GM06990 (cell line): ENCODE measurements at regions not wholly inside any gene's neighbourhood (a gene's known extent, or its start where the extent isn't known, plus 50 kb on each side); places are given as distances from the start of the nearest gene placed in this dataset.
"Not testable (repeated sequence)": the region's sequence is repeated elsewhere in the genome, so short reads cannot be mapped to it uniquely, and the experiment has no call there.

Source experiments
- DNase-seq: peaks from one replicate; pipeline ENCODE4 v3.0.0-alpha.2; 2011; ENCODE audit not compliant: insufficient read length; ENCODE audit errors: extremely low read depth
- H3K27me3 ChIP-seq: replicated peaks from 2 replicates; pipeline ENCODE4 v1.6.0; 2011; ENCODE audit warnings: low read length; ENCODE audit not compliant: control insufficient read depth, insufficient read depth
- H3K36me3 ChIP-seq: 2 replicates; pipeline ENCODE4 v1.5.1; 2011; ENCODE audit warnings: low read length; ENCODE audit not compliant: control insufficient read depth, insufficient read depth
- H3K4me3 ChIP-seq: replicated peaks from 2 replicates; pipeline ENCODE4 v1.5.1; 2011; ENCODE audit warnings: low read depth, mild to moderate bottlenecking, control low read depth, low read length
- TF ChIP-seq, protein P1 (sequence below): IDR thresholded peaks from 2 replicates; pipeline ENCODE4 v1.5.1; 2011; ENCODE audit warnings: low read length, control low read depth, mild to moderate bottlenecking, inconsistent platforms; ENCODE audit not compliant: insufficient read depth, poor library complexity, severe bottlenecking

DNA sequence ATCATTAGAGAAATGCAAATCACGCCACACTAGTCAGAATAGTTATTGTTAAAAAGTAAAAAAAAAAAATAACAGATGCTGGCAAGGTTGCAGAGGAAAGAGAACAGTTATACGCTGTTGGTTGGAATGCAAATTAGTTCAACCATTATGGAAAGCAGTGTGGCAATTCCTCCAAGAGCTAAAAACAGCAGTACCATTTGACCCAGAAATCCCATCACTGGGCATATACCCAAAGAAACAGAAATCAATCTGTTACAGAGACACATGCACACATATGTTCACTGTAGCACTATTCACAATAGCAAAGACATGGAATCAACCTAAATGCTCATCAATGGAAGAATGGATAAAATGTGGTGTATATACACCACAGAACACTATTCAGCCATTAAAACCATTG, 388.7 kb upstream of the FMR1 start:
- Histone ChIP-seq H3K4me3 (no peak overlapping the region), H3K27me3 (no peaks in the 10 kb centered on the region), H3K36me3 (no peaks in the 10 kb centered on the region)
- TF ChIP-seq, protein P1, sequence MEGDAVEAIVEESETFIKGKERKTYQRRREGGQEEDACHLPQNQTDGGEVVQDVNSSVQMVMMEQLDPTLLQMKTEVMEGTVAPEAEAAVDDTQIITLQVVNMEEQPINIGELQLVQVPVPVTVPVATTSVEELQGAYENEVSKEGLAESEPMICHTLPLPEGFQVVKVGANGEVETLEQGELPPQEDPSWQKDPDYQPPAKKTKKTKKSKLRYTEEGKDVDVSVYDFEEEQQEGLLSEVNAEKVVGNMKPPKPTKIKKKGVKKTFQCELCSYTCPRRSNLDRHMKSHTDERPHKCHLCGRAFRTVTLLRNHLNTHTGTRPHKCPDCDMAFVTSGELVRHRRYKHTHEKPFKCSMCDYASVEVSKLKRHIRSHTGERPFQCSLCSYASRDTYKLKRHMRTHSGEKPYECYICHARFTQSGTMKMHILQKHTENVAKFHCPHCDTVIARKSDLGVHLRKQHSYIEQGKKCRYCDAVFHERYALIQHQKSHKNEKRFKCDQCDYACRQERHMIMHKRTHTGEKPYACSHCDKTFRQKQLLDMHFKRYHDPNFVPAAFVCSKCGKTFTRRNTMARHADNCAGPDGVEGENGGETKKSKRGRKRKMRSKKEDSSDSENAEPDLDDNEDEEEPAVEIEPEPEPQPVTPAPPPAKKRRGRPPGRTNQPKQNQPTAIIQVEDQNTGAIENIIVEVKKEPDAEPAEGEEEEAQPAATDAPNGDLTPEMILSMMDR: no peak
- no peak for DNase-seq

DNA sequence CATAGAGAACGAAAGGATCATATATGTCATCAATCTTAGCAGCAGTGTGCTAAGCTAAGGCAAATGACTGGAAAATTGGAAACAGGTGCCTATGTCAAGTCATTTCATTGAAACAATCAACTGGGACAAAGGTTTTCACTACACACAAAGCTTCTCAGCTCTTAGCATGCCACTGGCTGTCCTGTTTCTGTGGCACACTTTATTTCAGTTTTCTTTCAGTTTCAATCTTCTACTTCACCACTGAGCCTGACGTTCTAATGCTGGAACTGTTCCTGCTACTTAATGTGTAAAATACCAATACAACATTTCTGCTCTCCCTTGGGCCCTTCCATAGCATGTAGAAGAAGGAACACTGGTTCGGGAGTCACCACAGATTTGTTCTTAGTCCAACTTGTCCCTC, 378.3 kb upstream of the FMR1 start:
- H3K36me3 ChIP-seq: no peaks in the 10 kb centered on the region
- TF ChIP-seq, protein P1: no peak
- H3K4me3 ChIP-seq: no peak overlapping the region
- H3K27me3 ChIP-seq: no peaks in the 10 kb centered on the region
- DNase-seq: no peak

- no peak for DNase-seq
- Histone ChIP-seq H3K4me3 (no peak overlapping the region), H3K36me3 (no peaks in the 10 kb centered on the region), H3K27me3 (no peaks in the 10 kb centered on the region)
- TF ChIP-seq, protein P1: no peak
Observed at GRCh38 chrX:147537172-147537571, 374.5 kb upstream of the FMR1 start.

DNA sequence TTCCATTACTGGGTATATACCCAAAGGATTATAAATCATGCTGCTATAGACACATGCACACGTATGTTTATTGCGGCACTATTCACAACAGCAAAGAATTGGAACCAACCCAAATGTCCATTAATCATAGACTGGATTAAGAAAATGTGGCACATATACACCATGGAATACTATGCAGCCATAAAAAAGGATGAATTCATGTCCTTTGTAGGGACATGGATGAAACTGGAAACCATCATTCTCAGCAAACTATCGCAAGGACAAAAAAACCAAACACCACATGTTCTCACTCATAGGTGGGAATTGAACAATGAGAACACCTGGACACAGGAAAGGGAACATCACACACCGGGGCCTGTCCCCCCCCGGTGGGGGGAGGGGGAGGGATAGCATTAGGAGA, 363.7 kb upstream of the FMR1 start:
- not testable (repeated sequence) for DNase-seq, H3K4me3 ChIP-seq, H3K36me3 ChIP-seq, H3K27me3 ChIP-seq

GRCh38 chrX:147550217-147550616, 361.5 kb upstream of the FMR1 start:
- DNase-seq: no peak
- no peak overlapping the region for H3K4me3 ChIP-seq
- TF ChIP-seq, protein P1: no peak

DNA sequence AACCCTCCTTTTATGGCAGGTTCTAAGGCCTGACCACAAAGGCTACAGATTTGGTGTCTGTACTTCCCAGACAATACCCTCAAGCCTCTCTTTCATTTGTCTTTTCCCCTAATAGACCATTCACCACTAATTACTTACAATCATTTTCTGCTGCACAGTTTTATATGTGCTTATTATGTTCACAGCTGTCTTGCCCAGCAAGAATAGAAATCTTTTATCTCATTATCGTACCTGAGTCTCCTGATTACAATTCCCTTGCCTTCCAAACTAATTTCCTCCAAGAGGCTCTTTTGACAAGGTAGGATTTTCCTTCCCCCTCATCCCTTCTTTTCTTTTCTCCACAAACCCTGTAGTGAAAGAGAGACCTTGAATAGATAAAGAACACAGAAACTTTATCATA, 352.5 kb upstream of the FMR1 start:
- no peak overlapping the region for H3K4me3 ChIP-seq
- no peaks in the 10 kb centered on the region for H3K27me3 ChIP-seq
- TF ChIP-seq, protein P1: no peak
- DNase-seq: no peak
- no peaks in the 10 kb centered on the region for H3K36me3 ChIP-seq

More at GRCh38 chrX:147550217-147550616, 361.5 kb upstream of the FMR1 start:
- no peaks in the 10 kb centered on the region for H3K27me3 ChIP-seq
- no peaks in the 10 kb centered on the region for H3K36me3 ChIP-seq
